ENCODE measurements at regions not wholly inside any gene's neighbourhood (a gene's known extent, or its start where the extent isn't known, plus 50 kb on each side); places are given as distances from the start of the nearest gene placed in this dataset.

DNA sequence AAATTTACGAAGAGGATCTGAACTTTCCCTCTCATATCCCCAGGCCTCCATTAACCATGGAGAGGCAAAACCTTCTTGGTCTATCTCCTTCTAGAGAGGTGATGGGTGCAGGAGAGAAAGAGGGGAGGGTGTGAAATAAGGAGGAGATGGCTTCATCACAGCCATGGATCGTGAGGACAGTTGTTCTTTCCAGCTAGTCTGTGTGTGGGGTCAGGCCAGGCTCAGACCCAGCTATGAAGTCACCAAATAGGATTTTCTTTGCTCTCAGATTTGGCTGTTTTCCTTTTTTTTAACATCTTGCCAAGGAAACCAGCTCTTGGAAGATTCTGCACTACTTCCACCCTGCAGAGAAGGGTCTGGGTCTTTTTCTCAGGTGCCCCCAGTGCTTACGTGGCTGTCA lies 64.9 kb upstream of the FAM181A start:
- BruUV-seq (replicated peaks): no TSS peak
- no peak overlapping the region for H2AFZ ChIP-seq (ENCODE audit: low read length)
- no peak overlapping the region for H3K27ac ChIP-seq (ENCODE audit: extremely low read length, insufficient read depth, low read length)
- H3K27me3 ChIP-seq (ENCODE audit: control insufficient read depth in 1 of 2, insufficient read depth in 2 of 2, low read length in 2 of 2): peaks cover 3 to 43% of the 10 kb centered on the region in 2 experiments; a peak in 2 of 5 replicates
- H4K20me1 ChIP-seq (ENCODE audit: insufficient read depth, low read length): no peaks in the 10 kb centered on the region
- ChIA-PET POLR2A (no interaction called here), CTCF (ENCODE audit: low intra/inter-chr PET ratio, low total read pairs) (no interaction called here)
- no peaks in the 10 kb centered on the region for H3K9me3 ChIP-seq (ENCODE audit: low read length)
- no peaks in the 10 kb centered on the region for H3K79me2 ChIP-seq (ENCODE audit: insufficient read depth, low read length)
- TF ChIP-seq ZKSCAN8 (CRISPR knock-in tag; IDR thresholded peaks at IDR 0.05; ENCODE audit: borderline replicate concordance): no peak
- TF ChIP-seq, protein P1, sequence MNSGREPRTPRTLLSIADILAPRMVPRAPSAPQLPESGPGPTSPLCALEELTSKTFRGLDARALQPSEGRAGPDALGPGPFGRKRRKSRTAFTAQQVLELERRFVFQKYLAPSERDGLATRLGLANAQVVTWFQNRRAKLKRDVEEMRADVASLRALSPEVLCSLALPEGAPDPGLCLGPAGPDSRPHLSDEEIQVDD (CRISPR knock-in tag; IDR thresholded peaks at IDR 0.05; ENCODE audit: borderline replicate concordance): no peak
- TF ChIP-seq ZNF160 (CRISPR knock-in tag; IDR thresholded peaks at IDR 0.05): no peak
- no peak for TF ChIP-seq NCOA1 (CRISPR knock-in tag; IDR thresholded peaks at IDR 0.05)
- TF ChIP-seq, protein P2, sequence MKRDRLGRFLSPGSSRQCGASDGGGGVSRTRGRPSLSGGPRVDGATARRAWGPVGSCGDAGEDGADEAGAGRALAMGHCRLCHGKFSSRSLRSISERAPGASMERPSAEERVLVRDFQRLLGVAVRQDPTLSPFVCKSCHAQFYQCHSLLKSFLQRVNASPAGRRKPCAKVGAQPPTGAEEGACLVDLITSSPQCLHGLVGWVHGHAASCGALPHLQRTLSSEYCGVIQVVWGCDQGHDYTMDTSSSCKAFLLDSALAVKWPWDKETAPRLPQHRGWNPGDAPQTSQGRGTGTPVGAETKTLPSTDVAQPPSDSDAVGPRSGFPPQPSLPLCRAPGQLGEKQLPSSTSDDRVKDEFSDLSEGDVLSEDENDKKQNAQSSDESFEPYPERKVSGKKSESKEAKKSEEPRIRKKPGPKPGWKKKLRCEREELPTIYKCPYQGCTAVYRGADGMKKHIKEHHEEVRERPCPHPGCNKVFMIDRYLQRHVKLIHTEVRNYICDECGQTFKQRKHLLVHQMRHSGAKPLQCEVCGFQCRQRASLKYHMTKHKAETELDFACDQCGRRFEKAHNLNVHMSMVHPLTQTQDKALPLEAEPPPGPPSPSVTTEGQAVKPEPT (CRISPR knock-in tag; IDR thresholded peaks at IDR 0.05; ENCODE audit: low read depth): no peak
- TF ChIP-seq SIN3A (IDR thresholded peaks at IDR 0.05; ENCODE audit: borderline replicate concordance, low read depth, low read length): no peak
- DNase-seq (ENCODE audit: low spot score): no peak
- no peak overlapping the region for H3K9ac ChIP-seq (ENCODE audit: insufficient read depth, low read depth, low read length)
- H3K4me2 ChIP-seq (ENCODE audit: low read depth, low read length): no peak overlapping the region
- no peak for ATAC-seq
- H3K36me3 ChIP-seq (replicated peaks in 1 of 2; ENCODE audit: control insufficient read depth in 1 of 2, insufficient read depth in 2 of 2, low read length in 2 of 2): no peaks in the 10 kb centered on the region
- in situ Hi-C loops (cut with HindIII; ENCODE audit: extremely low pct_ligation_motif_present, low pct_unique_long_range_greater_than_20kb): no loop called here
- 0 out of 2 replicates have a peak, but pooled peaks cover 7% of the 10 kb centered on the region for H3K4me1 ChIP-seq (ENCODE audit: insufficient read depth, low read length)
- no peak for FAIRE-seq
- WGBS (ENCODE audit: low lambda C conversion rate): 31% methylated on average over 3 of the region's 3 CpGs
- intact Hi-C loops (cut with micrococcal nuclease; ENCODE audit: unreplicated experiment): no loop called here
- H3K4me3 ChIP-seq (replicated peaks in 1 of 3; ENCODE audit: insufficient read depth in 1 of 3, low read depth in 2 of 3, low read length in 3 of 3): no peak overlapping the region

DNA sequence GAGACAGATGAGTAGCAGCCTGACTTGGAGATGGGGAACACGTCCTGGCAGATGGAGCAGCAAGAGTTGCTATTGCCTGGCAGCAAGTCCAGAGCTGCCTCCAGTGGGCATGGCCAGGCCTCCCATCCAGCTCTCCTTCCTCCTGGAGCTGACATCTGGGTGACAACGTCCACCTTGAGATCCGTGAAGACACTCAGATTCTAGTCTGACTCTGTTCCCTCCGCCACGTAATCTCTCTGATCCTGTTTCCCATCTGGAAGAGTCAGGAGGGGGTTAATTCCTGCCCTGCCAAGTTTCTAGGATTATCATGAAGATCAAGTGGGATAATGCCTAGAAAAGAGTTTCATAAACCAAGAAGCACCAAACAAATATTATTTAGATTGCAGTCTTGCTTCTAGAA lies 65.3 kb upstream of the FAM181A start:
- no peak overlapping the region for H3K4me3 ChIP-seq (replicated peaks in 1 of 3; ENCODE audit: insufficient read depth in 1 of 3, low read depth in 2 of 3, low read length in 3 of 3)
- H3K27me3 ChIP-seq (ENCODE audit: control insufficient read depth in 1 of 2, insufficient read depth in 2 of 2, low read length in 2 of 2): peaks cover 3 to 48% of the 10 kb centered on the region in 2 experiments; a peak in 2 of 5 replicates
- 34% methylated on average over 5 of the region's 5 CpGs for WGBS (ENCODE audit: low lambda C conversion rate)
- no peak overlapping the region for H3K9ac ChIP-seq (ENCODE audit: insufficient read depth, low read depth, low read length)
- DNase-seq (ENCODE audit: low spot score) (no peak), FAIRE-seq (no peak), ATAC-seq (no peak)
- no peaks in the 10 kb centered on the region for H4K20me1 ChIP-seq (ENCODE audit: insufficient read depth, low read length)
- in situ Hi-C loops (cut with HindIII; ENCODE audit: extremely low pct_ligation_motif_present, low pct_unique_long_range_greater_than_20kb) (no loop called here), intact Hi-C loops (cut with micrococcal nuclease; ENCODE audit: unreplicated experiment) (no loop called here)
- POLR2A ChIA-PET: no interaction called here
- 0 out of 2 replicates have a peak, but pooled peaks cover 7% of the 10 kb centered on the region for H3K4me1 ChIP-seq (ENCODE audit: insufficient read depth, low read length)
- H3K79me2 ChIP-seq (ENCODE audit: insufficient read depth, low read length): no peaks in the 10 kb centered on the region
- no peak overlapping the region for H3K27ac ChIP-seq (ENCODE audit: extremely low read length, insufficient read depth, low read length)
- CTCF ChIA-PET (ENCODE audit: low intra/inter-chr PET ratio, low total read pairs): no interaction called here
- no TSS peak for BruUV-seq (replicated peaks)
- no peak for TF ChIP-seq ZBTB8A (CRISPR knock-in tag; IDR thresholded peaks at IDR 0.05; ENCODE audit: borderline replicate concordance, low read depth)
- H3K36me3 ChIP-seq (replicated peaks in 1 of 2; ENCODE audit: control insufficient read depth in 1 of 2, insufficient read depth in 2 of 2, low read length in 2 of 2): no peaks in the 10 kb centered on the region
- no peak overlapping the region for H2AFZ ChIP-seq (ENCODE audit: low read length)
- H3K4me2 ChIP-seq (ENCODE audit: low read depth, low read length): no peak overlapping the region
- no peaks in the 10 kb centered on the region for H3K9me3 ChIP-seq (ENCODE audit: low read length)
